ENCODE measurements at regions not wholly inside any gene's neighbourhood (a gene's known extent, or its start where the extent isn't known, plus 50 kb on each side); places are given as distances from the start of the nearest gene placed in this dataset.
"Not testable (repeated sequence)": the region's sequence is repeated elsewhere in the genome, so short reads cannot be mapped to it uniquely, and the experiment has no call there.

GRCh38 chr11:96708219-96708878, 318.5 kb downstream of the JRKL start:
- DNase-seq: no peak

- no peak for DNase-seq
Measured at GRCh38 chr11:96713301-96713700, 323.5 kb downstream of the JRKL start.

- DNase-seq: no peak
Measured at GRCh38 chr11:96714689-96715088, 324.9 kb downstream of the JRKL start.

- DNase-seq: no peak
Measured at GRCh38 chr11:96715208-96715607, 325.4 kb downstream of the JRKL start.

- DNase-seq: no peak
Measured at GRCh38 chr11:96736601-96737000, 346.8 kb downstream of the JRKL start.

GRCh38 chr11:96738311-96738710, 348.5 kb downstream of the JRKL start:
- no peak for DNase-seq

- no peak for DNase-seq
Measured at GRCh38 chr11:96741068-96741467, 351.3 kb downstream of the JRKL start.

- DNase-seq: no peak
Measured at GRCh38 chr11:96744697-96745096, 354.9 kb downstream of the JRKL start.

GRCh38 chr11:96748639-96749370, 359.0 kb downstream of the JRKL start:
- DNase-seq: no peak

- DNase-seq: not testable (repeated sequence)
Measured at GRCh38 chr11:96751807-96752206, 362.0 kb downstream of the JRKL start.

GRCh38 chr11:96752221-96752620, 362.4 kb downstream of the JRKL start:
- no peak for DNase-seq

- no peak for DNase-seq
Measured at GRCh38 chr11:96753997-96754396, 364.2 kb downstream of the JRKL start.

- DNase-seq: no peak
Measured at GRCh38 chr11:96755209-96755608, 365.4 kb downstream of the JRKL start.

- DNase-seq: no peak
Measured at GRCh38 chr11:96755752-96756151, 365.9 kb downstream of the JRKL start.

- no peak for DNase-seq
Measured at GRCh38 chr11:96758957-96759356, 369.1 kb downstream of the JRKL start.

GRCh38 chr11:96760306-96760705, 370.5 kb downstream of the JRKL start:
- no peak for DNase-seq

GRCh38 chr11:96760815-96761214, 371.0 kb downstream of the JRKL start:
- DNase-seq: no peak

GRCh38 chr11:96761451-96761850, 371.6 kb downstream of the JRKL start:
- no peak for DNase-seq

GRCh38 chr11:96763244-96763643, 373.4 kb downstream of the JRKL start:
- DNase-seq: no peak

- DNase-seq: no peak
Measured at GRCh38 chr11:96778272-96778671, 388.5 kb downstream of the JRKL start.

- no peak for DNase-seq
Measured at GRCh38 chr11:96779030-96779429, 389.2 kb downstream of the JRKL start.

- no peak for DNase-seq
Measured at GRCh38 chr11:96781082-96781481, 391.3 kb downstream of the JRKL start.

GRCh38 chr11:96782632-96783031, 392.8 kb downstream of the JRKL start:
- DNase-seq: no peak

- no peak for DNase-seq
Measured at GRCh38 chr11:96783311-96783710, 393.5 kb downstream of the JRKL start.

GRCh38 chr11:96785073-96785472, 395.3 kb downstream of the JRKL start:
- DNase-seq: no peak
